GM23248 (cell line): ENCODE measurements at regions not wholly inside any gene's neighbourhood (a gene's known extent, or its start where the extent isn't known, plus 50 kb on each side); places are given as distances from the start of the nearest gene placed in this dataset.

Experiments
- DNase-seq: peaks from one replicate; pipeline ENCODE4 v3.0.0-alpha.2; 2015
- H2AFZ ChIP-seq: fragments of 200-600 bp; sonication (generic); 2 replicates; pipeline ENCODE4 v1.6.1; 2016; ENCODE audit warnings: antibody characterized with exemption
- H3F3A ChIP-seq: fragments of 200-600 bp; sonication (generic); 2 replicates; pipeline ENCODE4 v1.6.1; 2016; ENCODE audit warnings: mild to moderate bottlenecking, antibody characterized with exemption, mixed run types; ENCODE audit not compliant: insufficient read depth
- H3K27ac ChIP-seq: fragments of 200-600 bp; sonication (generic); 2 replicates; pipeline ENCODE4 v1.5.1; 2016; ENCODE audit warnings: mild to moderate bottlenecking
- H3K27me3 ChIP-seq: fragments of 200-600 bp; sonication (generic); replicated peaks from 2 replicates; pipeline ENCODE4 v1.6.1; 2016; ENCODE audit warnings: mild to moderate bottlenecking; ENCODE audit not compliant: insufficient read depth
- H3K36me3 ChIP-seq: fragments of 200-600 bp; sonication (generic); 2 replicates; pipeline ENCODE4 v1.6.1; 2016; ENCODE audit warnings: low read depth, mild to moderate bottlenecking
- H3K4me1 ChIP-seq: fragments of 200-600 bp; sonication (generic); 2 replicates; pipeline ENCODE4 v1.6.1; 2016; ENCODE audit warnings: mild to moderate bottlenecking; ENCODE audit not compliant: insufficient read depth
- H3K4me2 ChIP-seq: fragments of 200-600 bp; sonication (generic); one replicate; pipeline ENCODE4 v1.6.1; 2016; ENCODE audit warnings: mild to moderate bottlenecking; ENCODE audit not compliant: unreplicated experiment
- H3K4me3 ChIP-seq: fragments of 200-600 bp; sonication (generic); 2 replicates; pipeline ENCODE4 v1.5.1; 2016; ENCODE audit warnings: mild to moderate bottlenecking
- H3K79me2 ChIP-seq: fragments of 200-600 bp; sonication (generic); 2 replicates; pipeline ENCODE4 v1.6.1; 2016; ENCODE audit warnings: mild to moderate bottlenecking; ENCODE audit not compliant: insufficient read depth
- H3K9ac ChIP-seq: fragments of 200-600 bp; sonication (generic); 2 replicates; pipeline ENCODE4 v1.6.1; 2016; ENCODE audit warnings: mild to moderate bottlenecking
- H3K9me2 ChIP-seq: fragments of 200-600 bp; sonication (generic); 2 replicates; pipeline ENCODE4 v1.6.1; 2016; ENCODE audit warnings: mixed run types, mild to moderate bottlenecking, moderate library complexity; ENCODE audit not compliant: insufficient read depth
- H3K9me3 ChIP-seq: fragments of 200-600 bp; sonication (generic); one replicate; pipeline ENCODE4 v1.6.1; 2017; ENCODE audit warnings: low read depth
- H4K20me1 ChIP-seq: fragments of 200-600 bp; sonication (generic); 2 replicates; pipeline ENCODE4 v1.6.0; 2016; ENCODE audit not compliant: insufficient read depth
- EZH2 ChIP-seq: fragments of 200-600 bp; sonication (generic); IDR thresholded peaks from 2 replicates; pipeline ENCODE4 v1.6.1; 2018; ENCODE audit warnings: antibody characterized with exemption, mild to moderate bottlenecking; ENCODE audit not compliant: insufficient read depth, poor library complexity, severe bottlenecking
- EZH2phosphoT487 ChIP-seq: fragments of 200-600 bp; sonication (generic); IDR thresholded peaks from 2 replicates; pipeline ENCODE4 v1.6.1; 2018; ENCODE audit warnings: antibody characterized with exemption, moderate library complexity, mild to moderate bottlenecking, low read depth; ENCODE audit not compliant: insufficient read depth
- WGBS, 2 experiments: methylation state at CpG; one replicate each; pipeline ENCODE4 v1.1.6; 2015 to 2017; ENCODE audit warnings: low lambda C conversion rate in 2 of 2, low coverage in 1 of 2; ENCODE audit errors: missing lambda C conversion rate in 2 of 2; 5-methylcytosine and 5-hydroxymethylcytosine counted together
- in situ Hi-C: fragments of 300-500 bp; cut with MboI; formaldehyde crosslinking; loops from 2 replicates; pipeline ENCODE4 v1.15.0; 2020

GRCh38 chr3:194977356-194977755, 291.7 kb downstream of the FAM43A start:
- H3K4me2 ChIP-seq: no peak overlapping the region
- in situ Hi-C loops: no loop called here
- 84 to 87% methylated on average over 8 of the region's 8 CpGs for WGBS, 2 experiments
- no peaks in the 10 kb centered on the region for H3K9me3 ChIP-seq
- H3K36me3 ChIP-seq: no peaks in the 10 kb centered on the region
- H3K9ac ChIP-seq: no peak overlapping the region
- H3K9me2 ChIP-seq: no peaks in the 10 kb centered on the region
- no peaks in the 10 kb centered on the region for H3K79me2 ChIP-seq
- H4K20me1 ChIP-seq: no peaks in the 10 kb centered on the region
- no peak overlapping the region for H2AFZ ChIP-seq
- no peaks in the 10 kb centered on the region for H3K4me1 ChIP-seq
- no peak for DNase-seq
- TF ChIP-seq EZH2phosphoT487 (no peak), EZH2 (no peak)
- no peak overlapping the region for H3K27ac ChIP-seq
- no peaks in the 10 kb centered on the region for H3F3A ChIP-seq
- H3K27me3 ChIP-seq: peaks cover 20% of the 10 kb centered on the region; the same call in 1 of the 2 replicates
- no peak overlapping the region for H3K4me3 ChIP-seq

- Histone ChIP-seq H3K4me1 (no peaks in the 10 kb centered on the region), H4K20me1 (no peaks in the 10 kb centered on the region), H3F3A (0 out of 2 replicates have a peak, but pooled peaks cover under 1% of the 10 kb centered on the region), H3K4me2 (no peak overlapping the region), H3K4me3 (no peak overlapping the region), H3K9ac (no peak overlapping the region), H3K36me3 (no peaks in the 10 kb centered on the region), H3K27me3 (peaks cover 17% of the 10 kb centered on the region; the same call in 1 of the 2 replicates), H3K27ac (no peak overlapping the region), H3K9me2 (no peaks in the 10 kb centered on the region), H3K79me2 (no peaks in the 10 kb centered on the region), H2AFZ (no peak overlapping the region), H3K9me3 (no peaks in the 10 kb centered on the region)
- in situ Hi-C loops: no loop called here
- TF ChIP-seq EZH2phosphoT487 (no peak), EZH2 (no peak)
- WGBS, 2 experiments: 52 to 66% methylated on average over 6 of the region's 6 CpGs
- no peak for DNase-seq
Measured at GRCh38 chr3:194979173-194979572, 291.8 kb downstream of the XXYLT1 start.

GRCh38 chr3:194982472-194982871, 288.5 kb downstream of the XXYLT1 start:
- Histone ChIP-seq H3F3A (0 out of 2 replicates have a peak, but pooled peaks cover 4% of the 10 kb centered on the region), H3K9me2 (no peaks in the 10 kb centered on the region), H4K20me1 (no peaks in the 10 kb centered on the region), H3K4me3 (no peak overlapping the region), H3K27ac (no peak overlapping the region), H3K79me2 (no peaks in the 10 kb centered on the region), H3K36me3 (no peaks in the 10 kb centered on the region), H3K9me3 (no peaks in the 10 kb centered on the region), H3K4me1 (no peaks in the 10 kb centered on the region), H3K27me3 (peaks cover 17% of the 10 kb centered on the region; the same call in 1 of the 2 replicates), H2AFZ (no peak overlapping the region), H3K9ac (no peak overlapping the region), H3K4me2 (no peak overlapping the region)
- DNase-seq: no peak
- in situ Hi-C loops: no loop called here
- TF ChIP-seq EZH2phosphoT487 (no peak), EZH2 (no peak)
- 68 to 75% methylated on average over 3 of the region's 3 CpGs for WGBS, 2 experiments

DNA sequence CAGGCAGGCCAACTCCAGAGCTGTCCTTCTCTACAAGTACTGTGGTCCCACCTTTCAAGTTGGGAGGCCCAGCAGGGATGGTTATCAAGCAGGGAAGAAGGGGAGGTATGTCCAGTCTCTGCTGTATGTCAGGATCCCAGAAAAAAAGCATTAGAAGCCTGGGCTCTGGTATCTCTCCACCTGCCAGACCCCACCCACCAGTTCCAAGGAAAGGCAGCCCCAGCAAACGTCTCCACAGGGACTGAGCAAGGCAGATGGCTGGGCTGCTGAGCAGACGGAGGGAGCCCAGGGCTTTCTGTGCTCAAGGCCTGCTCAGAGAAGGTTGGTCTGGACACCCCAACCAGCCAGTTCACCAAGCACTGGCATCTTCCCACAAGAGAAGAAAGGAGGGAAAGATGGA, 287.8 kb downstream of the XXYLT1 start:
- H3K36me3 ChIP-seq: no peaks in the 10 kb centered on the region
- H3K4me1 ChIP-seq: no peaks in the 10 kb centered on the region
- 0 out of 2 replicates have a peak, but pooled peaks cover 4% of the 10 kb centered on the region for H3F3A ChIP-seq
- in situ Hi-C loops: no loop called here
- H3K9me2 ChIP-seq: no peaks in the 10 kb centered on the region
- 52 to 67% methylated on average over 2 of the region's 2 CpGs for WGBS, 2 experiments
- no peak for DNase-seq
- H2AFZ ChIP-seq: no peak overlapping the region
- no peak overlapping the region for H3K4me3 ChIP-seq
- H3K27me3 ChIP-seq: peaks cover 17% of the 10 kb centered on the region; the same call in 1 of the 2 replicates
- H3K79me2 ChIP-seq: no peaks in the 10 kb centered on the region
- no peaks in the 10 kb centered on the region for H3K9me3 ChIP-seq
- no peak for TF ChIP-seq EZH2phosphoT487
- TF ChIP-seq EZH2: no peak
- H3K27ac ChIP-seq: no peak overlapping the region
- no peaks in the 10 kb centered on the region for H4K20me1 ChIP-seq
- H3K9ac ChIP-seq: no peak overlapping the region
- H3K4me2 ChIP-seq: no peak overlapping the region

DNA sequence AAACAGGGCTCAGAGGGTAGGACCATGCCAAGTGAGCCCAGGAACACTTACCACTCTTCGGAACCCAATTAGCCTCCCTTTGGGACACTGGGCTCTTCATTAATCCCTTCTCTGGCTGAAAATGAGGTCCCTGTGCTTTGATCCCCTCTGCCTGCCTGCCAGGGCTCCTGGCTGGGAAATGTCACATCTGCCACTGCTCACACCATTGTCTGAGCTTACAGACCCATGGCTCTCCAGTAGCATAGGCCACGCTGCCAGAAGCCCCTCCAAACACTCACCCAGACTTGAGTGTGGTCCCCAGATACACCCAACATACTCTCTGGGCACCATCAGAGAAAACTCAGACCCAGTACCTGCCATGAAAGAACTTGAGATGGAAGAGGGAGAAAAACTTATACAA, 287.3 kb downstream of the XXYLT1 start:
- WGBS, 2 experiments: 65 to 67% methylated on average over 2 of the region's 2 CpGs
- Histone ChIP-seq H3K27me3 (peaks cover 17% of the 10 kb centered on the region; the same call in 1 of the 2 replicates), H3K9me3 (no peaks in the 10 kb centered on the region), H3F3A (0 out of 2 replicates have a peak, but pooled peaks cover 4% of the 10 kb centered on the region), H2AFZ (no peak overlapping the region), H3K4me1 (no peaks in the 10 kb centered on the region), H3K36me3 (no peaks in the 10 kb centered on the region), H3K27ac (no peak overlapping the region), H3K9me2 (no peaks in the 10 kb centered on the region), H4K20me1 (no peaks in the 10 kb centered on the region), H3K4me3 (no peak overlapping the region), H3K79me2 (no peaks in the 10 kb centered on the region), H3K4me2 (no peak overlapping the region), H3K9ac (no peak overlapping the region)
- in situ Hi-C loops: no loop called here
- DNase-seq: no peak
- TF ChIP-seq EZH2phosphoT487: no peak
- TF ChIP-seq EZH2: no peak
